ENCODE measurements at regions not wholly inside any gene's neighbourhood (a gene's known extent, or its start where the extent isn't known, plus 50 kb on each side); places are given as distances from the start of the nearest gene placed in this dataset.

DNA sequence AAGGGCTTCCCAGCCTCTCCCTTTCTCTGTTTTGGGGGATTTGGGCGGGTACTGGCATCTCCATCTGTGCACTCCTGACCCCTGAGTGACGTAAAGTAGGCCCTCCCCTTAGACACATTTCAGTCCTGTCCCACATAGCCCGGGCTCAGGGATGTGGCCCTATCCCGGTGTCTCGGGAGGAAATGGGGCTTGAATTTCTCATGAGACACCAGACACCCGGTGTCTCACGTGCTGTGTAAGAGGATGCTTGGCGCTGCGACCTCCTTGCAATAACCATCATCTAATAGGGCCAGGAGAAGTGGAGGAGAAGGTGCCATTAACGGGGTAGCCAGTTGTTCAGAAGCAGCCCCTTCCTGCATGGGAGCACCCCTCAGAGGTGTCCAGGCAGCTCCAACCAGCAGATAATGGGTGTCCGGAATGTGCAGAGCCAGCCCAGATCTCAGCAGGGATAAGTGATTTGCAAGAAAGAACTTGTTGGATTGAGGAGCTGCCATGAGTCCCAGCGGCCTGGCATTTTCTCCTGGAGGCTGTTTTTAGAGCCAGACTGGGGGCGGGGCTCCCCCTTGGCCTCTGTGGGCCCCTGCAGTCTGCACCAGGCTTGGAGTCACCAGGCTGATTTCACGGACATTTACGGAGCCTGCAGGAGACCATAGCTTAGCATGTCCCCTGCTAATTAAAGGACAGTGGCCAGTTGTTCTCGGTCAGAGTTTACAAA lies 372.0 kb downstream of the PREX1 start:
- H3K36me3 ChIP-seq: no peaks in the 10 kb centered on the region
- no peaks in the 10 kb centered on the region for H3K9me3 ChIP-seq
- H3K27ac ChIP-seq: no peak overlapping the region
- H3K4me3 ChIP-seq: no peak overlapping the region
- intact Hi-C loops (cut with DNase I): no loop called here
- 49 to 61% methylated on average over 16 of the region's 16 CpGs for WGBS, 2 donors
- ATAC-seq: no peak
- H3K27me3 ChIP-seq: no peaks in the 10 kb centered on the region
- H3K4me1 ChIP-seq: no peaks in the 10 kb centered on the region
- TF ChIP-seq, protein P1, sequence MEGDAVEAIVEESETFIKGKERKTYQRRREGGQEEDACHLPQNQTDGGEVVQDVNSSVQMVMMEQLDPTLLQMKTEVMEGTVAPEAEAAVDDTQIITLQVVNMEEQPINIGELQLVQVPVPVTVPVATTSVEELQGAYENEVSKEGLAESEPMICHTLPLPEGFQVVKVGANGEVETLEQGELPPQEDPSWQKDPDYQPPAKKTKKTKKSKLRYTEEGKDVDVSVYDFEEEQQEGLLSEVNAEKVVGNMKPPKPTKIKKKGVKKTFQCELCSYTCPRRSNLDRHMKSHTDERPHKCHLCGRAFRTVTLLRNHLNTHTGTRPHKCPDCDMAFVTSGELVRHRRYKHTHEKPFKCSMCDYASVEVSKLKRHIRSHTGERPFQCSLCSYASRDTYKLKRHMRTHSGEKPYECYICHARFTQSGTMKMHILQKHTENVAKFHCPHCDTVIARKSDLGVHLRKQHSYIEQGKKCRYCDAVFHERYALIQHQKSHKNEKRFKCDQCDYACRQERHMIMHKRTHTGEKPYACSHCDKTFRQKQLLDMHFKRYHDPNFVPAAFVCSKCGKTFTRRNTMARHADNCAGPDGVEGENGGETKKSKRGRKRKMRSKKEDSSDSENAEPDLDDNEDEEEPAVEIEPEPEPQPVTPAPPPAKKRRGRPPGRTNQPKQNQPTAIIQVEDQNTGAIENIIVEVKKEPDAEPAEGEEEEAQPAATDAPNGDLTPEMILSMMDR (IDR thresholded peaks at IDR 0.05): no peak
- DNase-seq: no peak
- no peak for FAIRE-seq

DNA sequence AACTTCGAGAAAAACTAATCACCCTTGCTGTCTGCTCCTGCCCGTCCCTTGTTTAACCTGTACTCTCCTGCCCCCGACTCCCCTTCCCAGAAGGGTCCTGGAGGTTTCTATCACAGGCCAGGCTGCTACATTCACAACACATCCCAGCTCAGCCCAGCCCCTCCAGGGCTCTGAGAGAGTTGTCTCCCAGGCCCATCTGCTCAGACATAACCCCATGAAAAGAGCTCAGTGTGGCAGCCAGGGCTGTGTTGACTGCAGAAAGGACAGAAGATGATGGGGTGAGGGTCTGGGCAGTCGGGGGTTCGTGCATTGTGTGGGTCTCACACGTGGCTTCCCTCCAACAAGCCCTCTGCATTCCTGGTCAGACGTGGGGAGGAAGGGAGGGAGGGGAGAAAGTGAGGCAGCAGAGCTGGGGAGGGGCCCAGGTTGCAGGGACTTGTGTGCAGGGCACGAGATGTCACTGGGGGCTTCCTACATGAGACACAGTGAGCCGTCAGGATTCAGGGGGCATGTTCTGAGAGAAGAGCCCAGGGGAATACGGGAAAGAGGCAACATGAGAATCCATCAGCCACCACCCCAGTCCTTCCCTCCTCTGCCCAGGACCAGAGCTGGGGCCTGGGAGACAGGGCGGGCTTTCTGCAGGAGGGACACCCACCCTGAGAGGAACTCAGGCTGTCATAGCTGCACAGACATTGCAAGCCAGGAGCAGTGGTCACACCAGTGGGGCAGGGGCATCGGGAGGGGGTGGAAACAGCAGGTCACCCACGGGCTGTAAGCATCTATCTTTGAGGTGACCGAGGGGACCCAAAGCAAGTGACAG lies 372.9 kb downstream of the PREX1 start:
- H3K27me3 ChIP-seq: no peaks in the 10 kb centered on the region
- H3K36me3 ChIP-seq: no peaks in the 10 kb centered on the region
- no peak overlapping the region for H3K4me3 ChIP-seq
- DNase-seq (no peak), ATAC-seq (no peak), FAIRE-seq (no peak)
- H3K4me1 ChIP-seq: no peaks in the 10 kb centered on the region
- H3K27ac ChIP-seq: no peak overlapping the region
- TF ChIP-seq, protein P1 (IDR thresholded peaks at IDR 0.05): no peak
- 40 to 44% methylated on average over 14 of the region's 14 CpGs for WGBS, 2 donors
- intact Hi-C loops (cut with DNase I): no loop called here
- H3K9me3 ChIP-seq: no peaks in the 10 kb centered on the region

DNA sequence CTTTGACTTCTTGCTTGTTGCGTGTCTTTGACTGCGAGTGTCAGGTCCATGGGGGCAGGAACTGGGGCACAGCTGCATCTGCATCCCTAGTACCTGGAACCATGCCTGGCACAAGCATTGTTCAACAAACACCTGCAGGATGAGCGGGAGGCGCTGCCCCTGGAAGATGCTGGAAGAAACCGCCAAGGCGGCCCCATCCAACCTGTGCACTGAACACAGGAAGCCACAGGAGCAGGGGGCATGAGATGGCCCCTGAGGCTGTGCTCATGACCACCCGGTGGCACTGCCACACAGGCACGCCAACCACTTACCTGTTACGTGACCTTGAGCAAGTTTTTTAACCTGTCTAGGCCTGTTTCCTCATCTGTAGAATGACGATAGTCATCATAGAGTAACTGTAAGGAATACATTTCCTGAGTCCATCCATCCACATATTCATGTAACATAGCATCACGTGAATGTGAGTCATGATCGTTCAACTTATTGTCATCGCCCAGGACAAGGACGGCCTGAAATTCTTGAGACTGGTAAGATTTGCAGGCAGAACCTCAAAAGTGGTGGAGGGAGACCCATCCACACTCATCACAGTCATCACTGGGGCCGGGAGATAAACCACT lies 374.2 kb downstream of the PREX1 start:
- H3K9me3 ChIP-seq: no peaks in the 10 kb centered on the region
- no peak for FAIRE-seq
- 72 to 77% methylated on average over 15 of the region's 15 CpGs for WGBS, 2 donors
- no peaks in the 10 kb centered on the region for H3K4me1 ChIP-seq
- TF ChIP-seq, protein P1 (IDR thresholded peaks at IDR 0.05): no peak
- no peaks in the 10 kb centered on the region for H3K36me3 ChIP-seq
- H3K27ac ChIP-seq: no peak overlapping the region
- no peaks in the 10 kb centered on the region for H3K27me3 ChIP-seq
- no peak for DNase-seq
- intact Hi-C loops (cut with DNase I): no loop called here
- no peak overlapping the region for H3K4me3 ChIP-seq
- no peak for ATAC-seq

DNA sequence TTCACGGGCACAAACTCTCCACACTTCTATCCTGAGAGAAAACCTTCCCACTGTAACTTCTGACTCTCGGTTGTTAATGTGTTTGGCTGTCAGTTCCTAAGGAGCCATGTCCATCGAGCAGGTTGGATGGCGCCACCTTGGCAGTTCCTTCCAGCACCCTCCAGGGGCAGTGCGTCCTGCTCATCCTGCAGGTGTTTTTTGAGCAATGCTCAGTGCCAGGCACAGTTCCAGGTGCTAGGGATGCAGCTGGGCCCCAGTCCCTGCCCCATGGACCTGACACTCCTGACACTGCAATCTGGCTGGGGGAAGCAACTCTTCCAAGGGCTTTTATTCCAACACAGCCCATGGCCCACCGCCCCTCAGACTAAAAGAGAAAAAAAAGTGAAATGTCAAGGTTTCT lies 376.4 kb downstream of the PREX1 start:
- H3K27me3 ChIP-seq: no peaks in the 10 kb centered on the region
- H3K36me3 ChIP-seq: no peaks in the 10 kb centered on the region
- H3K4me3 ChIP-seq: no peak overlapping the region
- H3K9me3 ChIP-seq: no peaks in the 10 kb centered on the region
- TF ChIP-seq, protein P1 (IDR thresholded peaks at IDR 0.05): no peak
- no peak overlapping the region for H3K27ac ChIP-seq
- ATAC-seq: no peak
- DNase-seq: no peak
- no peaks in the 10 kb centered on the region for H3K4me1 ChIP-seq
- FAIRE-seq: no peak
- intact Hi-C loops (cut with DNase I): no loop called here
- 68 to 74% methylated on average over 6 of the region's 6 CpGs for WGBS, 2 donors
